GM18868 (cell line): ENCODE measurements at regions not wholly inside any gene's neighbourhood (a gene's known extent, or its start where the extent isn't known, plus 50 kb on each side); places are given as distances from the start of the nearest gene placed in this dataset.

Source experiments
- ATAC-seq: cut with Tn5 transposase; IDR thresholded peaks from one replicate; pipeline ENCODE4 v1.9.1; 2021; ENCODE audit warnings: mild to moderate bottlenecking, moderate library complexity; ENCODE audit not compliant: unreplicated experiment

DNA sequence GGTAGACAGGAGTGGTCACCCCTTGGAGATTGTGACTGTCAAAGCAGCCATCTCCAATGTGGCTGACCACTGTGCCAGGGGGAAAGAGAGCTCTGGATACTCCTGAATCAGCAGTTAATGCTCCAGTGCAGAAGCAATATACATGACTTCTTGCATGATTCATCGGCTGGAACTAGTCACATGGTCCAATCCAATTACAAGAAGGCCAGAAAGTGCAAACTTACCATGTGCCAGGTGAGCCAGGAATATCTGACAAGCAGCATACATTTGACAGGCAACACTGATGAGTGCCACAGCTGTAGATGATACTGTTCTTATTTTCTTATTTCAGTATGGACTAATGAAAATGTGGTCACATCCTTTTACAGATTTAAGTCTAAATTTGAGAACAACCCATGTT is 440.0 kb upstream of the MPDZ start:
- ATAC-seq: no peak

DNA sequence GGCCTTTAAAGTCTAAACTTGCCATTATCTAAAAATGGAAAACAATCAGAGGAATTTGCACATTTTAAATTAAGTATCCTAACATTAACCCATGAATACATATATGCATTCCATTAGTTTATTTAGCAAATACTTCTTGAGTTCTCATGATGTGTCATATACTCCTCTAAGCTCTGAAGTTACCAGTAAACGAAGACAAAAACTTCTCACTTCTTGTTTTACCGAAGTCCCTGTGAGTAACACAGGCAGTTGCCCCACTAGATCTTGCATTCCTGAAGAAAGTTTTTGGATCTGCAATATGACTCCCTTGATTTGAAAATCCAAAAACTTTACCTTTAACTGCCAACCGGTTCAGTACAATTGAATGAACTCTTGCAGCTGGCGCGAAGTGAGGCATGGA is 439.0 kb upstream of the MPDZ start:
- no peak for ATAC-seq

DNA sequence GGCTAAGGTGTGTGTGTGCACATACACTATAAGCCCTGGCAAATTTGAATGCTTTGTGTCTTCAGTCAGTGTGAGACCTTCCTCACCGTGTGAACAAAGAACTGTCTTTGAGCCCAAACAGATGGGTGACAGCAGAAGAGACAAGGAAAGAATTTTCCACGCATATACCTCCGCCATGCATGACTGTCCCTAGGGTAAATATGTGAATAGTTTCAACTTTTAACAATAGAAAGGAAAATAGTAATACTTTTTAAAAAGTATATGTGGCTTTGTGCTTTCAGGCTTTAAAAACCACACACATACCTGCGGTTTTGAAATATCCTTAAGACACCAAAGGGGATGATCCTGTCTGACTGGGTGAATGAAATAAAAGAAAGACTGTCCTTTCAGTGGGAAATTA is 438.6 kb upstream of the MPDZ start:
- ATAC-seq: no peak

DNA sequence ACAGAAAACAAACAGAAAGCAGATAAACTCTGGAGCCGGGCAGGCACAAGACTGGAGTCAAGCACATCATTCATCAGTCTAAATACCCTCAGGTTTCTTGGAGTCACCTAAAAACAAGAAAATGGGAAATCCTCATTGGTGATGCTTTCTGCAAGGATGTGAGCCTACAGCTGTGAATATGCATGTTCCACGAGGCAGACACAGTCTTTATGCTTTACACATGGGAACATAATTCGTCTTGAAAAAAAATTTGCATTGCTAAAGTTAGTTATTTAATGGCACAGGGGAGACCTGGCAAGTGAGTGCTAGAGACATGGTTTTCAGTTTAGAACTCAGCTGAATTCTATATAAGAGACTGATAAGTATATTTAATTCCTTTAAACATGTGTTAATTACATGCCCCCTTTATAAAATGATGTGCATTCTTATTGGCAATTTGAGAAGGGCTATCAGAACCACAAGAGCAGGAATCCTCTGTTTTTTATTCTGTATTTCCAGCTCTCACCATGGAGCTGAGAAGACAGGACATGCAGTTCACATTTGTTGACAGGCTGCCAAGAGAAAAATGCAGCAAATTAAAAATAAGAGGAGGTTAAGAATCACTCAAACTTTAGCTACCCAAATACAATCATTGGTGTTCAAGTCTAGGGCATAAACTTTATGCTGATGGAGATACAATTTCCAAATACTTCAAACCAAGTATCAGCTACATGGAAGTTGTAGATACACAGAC is 438.0 kb upstream of the MPDZ start:
- no peak for ATAC-seq

DNA sequence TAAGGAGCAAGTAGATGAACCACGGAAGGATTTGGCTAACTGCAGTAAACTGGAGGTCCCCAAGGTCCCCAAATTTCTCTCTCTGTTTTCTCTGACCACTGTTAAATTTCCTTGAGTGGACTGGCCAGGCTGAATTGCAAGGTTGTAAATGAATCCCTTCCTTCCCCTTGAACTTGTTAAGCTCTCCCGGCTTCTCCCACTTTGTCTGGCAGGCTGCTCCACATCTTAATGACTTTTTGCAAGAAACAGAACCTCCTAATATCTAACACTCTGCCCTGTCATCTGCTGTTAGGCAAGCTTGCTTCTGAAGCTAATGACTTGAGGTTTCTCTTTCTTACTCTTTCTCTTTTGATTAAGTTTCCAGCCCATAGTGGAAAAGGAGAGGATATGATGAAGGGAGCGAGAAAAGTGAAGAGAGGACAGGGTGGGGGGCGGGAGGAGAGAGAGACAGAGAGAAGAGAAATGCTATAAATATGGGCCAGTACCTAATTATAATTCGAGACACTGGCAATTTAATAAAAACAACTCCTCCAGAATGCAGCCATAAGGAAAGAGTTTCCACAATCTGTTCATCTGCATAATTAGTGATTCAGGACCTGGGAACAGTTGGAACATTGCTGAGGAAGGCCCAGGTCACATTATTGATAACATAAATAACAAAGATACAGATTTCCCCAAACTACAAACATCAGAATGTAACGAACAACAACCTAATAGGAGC is 437.3 kb upstream of the MPDZ start:
- no peak for ATAC-seq

DNA sequence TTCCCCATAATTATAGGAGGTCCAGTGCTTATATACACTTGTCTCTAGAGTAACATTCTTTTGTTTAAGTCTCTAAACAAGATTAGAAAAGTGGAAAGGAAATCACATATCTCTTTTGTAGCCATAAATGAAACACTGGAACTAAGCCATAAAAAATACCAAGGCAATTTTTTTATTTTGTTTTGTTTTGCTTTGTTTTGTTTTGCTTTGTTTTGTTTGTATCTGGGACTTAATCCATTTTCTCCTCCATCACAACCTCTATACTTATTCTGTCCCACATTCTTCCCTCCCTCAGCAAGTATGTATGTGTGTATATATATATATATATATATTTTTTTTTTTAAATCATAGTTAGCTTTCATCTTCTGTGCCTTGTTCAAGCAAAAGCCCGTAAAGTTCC is 436.6 kb upstream of the MPDZ start:
- ATAC-seq: no peak

DNA sequence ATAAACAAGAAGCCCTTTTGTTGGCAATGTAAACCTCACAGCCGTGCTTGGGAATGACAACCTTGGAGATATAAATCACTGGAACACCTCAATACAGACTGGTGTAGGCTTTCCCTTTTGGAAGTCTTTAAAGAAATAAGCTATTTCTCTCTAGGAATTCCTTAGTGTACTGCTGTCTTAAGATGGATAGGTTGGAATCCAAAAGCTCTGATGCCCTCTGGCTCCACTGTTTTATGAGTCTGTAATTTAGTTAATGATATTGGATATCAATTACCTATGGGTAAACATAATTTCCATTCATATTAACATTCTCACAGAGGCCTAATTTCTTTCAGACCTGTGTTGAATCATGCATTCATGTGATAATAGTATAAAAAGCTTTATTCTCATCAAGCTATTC is 435.9 kb upstream of the MPDZ start:
- ATAC-seq: no peak

DNA sequence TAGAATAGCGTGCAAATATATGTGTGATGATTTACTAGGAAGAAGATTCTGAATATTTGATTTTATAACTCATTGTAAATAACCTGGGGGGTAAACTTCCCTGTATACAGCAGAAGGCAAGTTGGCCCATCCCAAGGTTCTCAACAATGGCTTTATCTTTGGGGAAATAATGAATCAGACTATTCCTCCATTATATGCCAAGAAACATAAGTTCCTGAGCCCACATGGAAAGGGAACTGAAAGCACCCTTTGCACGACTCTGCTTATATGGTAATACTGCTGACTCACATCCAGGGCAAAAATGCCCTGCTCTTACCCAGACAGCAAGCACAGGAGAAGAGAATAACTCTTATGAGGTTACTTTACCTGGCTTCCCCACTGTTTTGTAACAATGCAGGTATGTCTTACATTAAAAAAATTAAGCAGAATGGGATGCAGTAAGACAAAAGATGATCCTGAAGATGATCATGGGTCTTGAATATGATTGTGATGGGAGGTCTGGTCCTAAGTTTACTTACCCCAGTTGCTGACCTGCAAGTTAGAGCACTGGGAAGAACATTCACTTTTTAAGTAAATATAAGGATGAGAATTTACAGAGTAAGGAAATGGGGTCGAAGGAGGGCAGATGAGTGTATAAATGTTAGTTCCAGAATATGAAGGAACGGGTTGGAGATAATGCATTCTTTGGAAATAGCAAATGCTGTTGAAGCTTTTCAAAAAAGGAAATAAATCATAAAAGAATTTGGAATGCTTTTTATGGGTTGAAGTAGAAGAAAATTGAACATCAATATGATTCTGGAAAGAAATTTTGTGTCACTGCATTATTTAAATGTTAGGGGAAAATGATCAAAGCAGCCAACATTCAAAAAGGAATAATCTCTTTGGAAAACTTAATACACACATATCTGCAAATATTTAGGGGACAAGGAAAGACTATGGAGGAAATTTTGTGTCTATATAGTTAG is 428.4 kb upstream of the MPDZ start:
- ATAC-seq: peak; percentile 89

DNA sequence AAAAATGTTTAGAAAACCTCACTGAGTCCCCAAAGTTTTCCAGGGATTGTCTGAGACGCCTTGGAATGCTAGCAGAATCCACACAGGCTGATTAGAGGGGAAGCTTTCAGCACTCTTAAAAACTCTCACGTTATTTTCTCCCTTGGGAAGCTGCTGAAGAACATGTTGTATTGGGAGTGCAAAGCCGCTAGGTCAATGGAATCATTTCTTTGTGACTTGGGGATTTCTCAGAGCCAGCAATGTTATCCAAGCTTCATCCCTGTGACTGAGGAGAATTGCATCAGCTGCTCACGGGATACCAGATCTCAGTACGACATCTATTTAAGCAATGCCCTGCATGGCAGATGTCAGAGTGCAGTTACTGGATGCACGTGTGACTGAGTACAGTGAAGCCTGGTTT is 426.4 kb upstream of the MPDZ start:
- ATAC-seq: no peak

DNA sequence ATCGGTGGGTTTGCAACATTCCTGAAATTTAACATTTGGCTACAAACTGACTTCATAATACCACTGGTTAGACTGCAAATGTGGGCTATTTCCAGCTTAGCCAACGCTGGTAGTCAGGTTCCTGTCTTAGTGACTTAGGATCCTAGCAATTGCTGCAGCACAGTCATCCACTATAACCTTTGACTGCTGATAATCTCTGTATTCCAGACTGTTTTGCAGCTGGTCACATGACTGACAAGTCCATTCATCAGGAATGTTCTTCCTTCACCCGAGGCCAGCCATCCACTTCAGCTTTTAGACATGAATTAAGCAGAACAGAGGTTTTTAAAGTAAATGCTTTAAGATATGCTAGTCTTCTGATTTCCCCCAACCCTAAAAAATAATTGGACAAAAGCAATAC is 425.9 kb upstream of the MPDZ start:
- ATAC-seq: no peak

DNA sequence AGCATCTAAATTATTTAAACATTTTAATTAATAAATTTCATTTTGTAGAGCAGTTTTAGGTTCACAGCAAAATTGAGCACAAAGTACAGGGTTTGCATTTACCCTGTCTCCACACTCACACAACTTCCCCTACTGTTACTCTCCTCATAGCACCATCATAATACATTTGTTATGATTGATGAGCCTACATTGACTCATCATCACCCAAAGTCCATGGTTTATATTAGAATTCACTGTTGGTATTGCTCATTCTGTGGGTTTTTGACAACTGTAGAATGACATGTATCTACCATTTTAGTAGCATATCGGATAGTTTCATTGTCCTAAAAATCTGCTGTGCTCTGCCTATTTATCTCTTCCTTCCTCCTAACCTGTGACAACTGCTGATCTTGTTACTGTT is 411.1 kb upstream of the MPDZ start:
- ATAC-seq: no peak

DNA sequence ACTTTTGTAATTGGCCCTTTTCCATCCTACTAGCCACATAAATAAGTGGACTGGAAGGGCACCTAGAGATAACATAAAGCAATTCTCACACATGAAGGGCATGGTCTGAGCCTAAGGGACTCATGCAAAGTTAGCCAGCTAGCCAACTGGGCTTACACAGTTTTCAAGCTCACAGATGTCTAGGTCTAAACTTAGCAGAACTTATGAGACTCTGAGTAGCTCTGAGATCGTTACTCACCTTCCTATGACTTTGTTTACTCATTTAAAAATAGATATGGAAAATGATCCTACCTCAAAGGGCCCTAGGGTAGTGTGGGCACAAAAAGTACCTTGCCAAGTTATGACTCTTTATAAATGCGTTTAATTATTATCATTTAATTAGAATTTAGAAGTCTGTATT is 410.4 kb upstream of the MPDZ start:
- ATAC-seq: no peak

DNA sequence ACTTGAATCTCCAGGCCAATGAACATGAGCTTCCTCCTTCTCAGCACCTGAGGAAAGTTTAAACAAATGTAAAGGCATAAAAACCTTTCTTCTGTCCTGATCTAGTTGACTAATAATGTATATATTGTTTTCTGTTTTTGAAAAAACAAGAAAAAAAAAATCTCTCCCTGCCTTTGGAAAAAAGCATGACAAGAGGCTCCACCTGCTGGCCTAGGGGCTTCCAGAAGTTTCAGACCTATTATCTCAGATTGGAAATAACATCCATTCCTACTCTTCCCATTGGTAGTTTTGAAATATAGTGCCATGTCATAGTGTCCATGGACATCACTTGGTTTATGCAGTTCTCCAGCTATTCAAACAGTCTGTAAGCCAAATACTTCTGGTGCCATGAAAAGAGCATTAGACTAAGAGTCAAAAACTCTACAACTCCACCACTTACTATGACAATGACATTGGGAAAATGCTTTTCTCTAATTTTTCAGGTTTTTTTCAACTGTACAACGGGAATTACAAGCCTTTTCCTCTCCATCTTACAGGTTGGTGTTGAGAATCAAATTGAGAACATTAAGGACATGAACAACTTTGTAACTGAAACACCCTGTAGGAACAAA is 409.6 kb upstream of the MPDZ start:
- no peak for ATAC-seq

DNA sequence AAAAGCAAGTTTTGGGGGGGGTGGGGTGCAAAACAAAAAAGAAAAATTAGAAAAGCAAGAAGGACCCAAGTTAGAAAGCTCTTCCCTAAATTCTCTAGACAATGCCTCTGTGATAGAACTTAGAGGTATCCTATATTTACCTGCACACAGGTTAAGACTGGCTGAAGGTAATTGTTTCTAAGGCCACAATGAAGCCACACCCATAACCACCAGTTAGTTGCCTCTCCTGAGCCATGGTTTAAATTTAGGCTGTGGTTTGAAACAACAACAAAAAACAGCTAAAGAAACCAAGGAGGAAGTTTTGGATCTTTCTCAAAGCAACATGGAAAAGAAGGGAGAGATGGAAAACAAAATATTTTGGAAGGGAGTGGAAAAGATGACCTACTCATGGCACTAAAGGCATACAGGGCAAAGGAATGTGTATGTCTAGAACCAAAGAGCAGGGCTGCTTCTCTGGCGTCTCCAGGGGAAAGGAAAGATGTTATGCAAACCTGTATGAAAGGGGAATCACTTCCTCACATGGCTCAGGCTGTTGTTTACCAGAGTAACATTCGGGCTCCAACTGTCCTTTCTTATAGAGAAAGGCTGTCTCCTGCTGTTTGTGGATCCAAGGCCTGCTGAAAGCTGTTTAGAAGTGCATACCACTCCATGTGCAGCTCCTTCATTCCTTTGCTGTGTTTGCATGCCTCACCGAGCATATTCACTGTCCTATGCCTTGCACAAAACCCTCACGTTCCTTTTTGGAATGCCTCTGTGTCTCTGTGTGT is 408.9 kb upstream of the MPDZ start:
- no peak for ATAC-seq

DNA sequence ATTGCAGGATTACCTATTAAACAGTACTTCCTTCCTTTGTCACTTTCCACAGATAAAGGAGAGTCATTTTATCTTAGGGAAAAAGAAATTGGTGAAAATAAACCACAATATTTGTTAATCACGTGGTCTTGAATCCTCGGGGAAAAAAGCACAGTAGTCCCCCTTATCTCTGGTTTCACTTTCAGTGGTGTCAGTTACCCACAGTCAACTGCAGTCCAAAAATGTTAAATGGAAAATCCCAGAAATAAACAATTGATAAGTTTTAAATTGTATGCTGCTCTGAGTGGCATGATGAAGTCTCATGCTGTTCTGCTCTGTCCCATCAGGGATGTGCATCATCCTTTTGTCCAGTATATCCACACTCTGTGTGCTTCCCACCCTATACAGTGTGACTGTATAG is 405.2 kb upstream of the MPDZ start:
- ATAC-seq: no peak

DNA sequence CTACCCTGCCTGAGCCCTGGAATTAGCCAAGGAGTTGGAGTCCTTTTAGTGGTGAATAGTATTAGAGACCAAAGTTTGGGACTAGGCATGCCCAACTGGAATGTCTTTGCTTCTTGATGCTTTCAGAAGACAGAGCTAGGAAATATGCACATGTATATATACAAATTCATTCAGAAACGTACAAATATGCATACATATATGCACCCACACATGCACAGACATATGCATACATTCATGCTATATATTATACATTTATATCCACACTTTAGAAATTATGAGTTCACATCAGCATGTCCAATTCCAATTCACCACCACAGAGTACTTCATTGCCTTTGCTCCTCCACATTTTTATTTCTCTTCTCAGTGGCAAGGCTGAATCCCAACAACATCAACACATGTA is 398.3 kb upstream of the MPDZ start:
- no peak for ATAC-seq

DNA sequence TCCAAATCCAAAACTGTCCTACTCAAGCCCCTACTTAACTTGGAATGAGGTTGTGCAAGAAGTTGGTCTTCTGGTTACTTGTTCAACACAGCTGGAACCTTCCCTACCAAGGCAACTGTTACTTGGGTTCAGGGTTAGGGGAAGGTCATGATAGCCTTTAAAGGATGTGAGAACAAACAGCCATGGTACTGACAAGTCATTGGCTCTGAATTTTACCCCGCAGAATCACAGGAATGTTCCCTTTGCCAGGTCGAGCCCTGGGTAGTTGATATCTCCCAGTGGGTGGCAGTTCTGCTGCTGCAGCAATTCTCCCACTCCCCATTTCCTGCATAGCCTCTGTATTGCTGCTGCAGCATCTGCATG is 396.1 kb upstream of the MPDZ start:
- no peak for ATAC-seq

DNA sequence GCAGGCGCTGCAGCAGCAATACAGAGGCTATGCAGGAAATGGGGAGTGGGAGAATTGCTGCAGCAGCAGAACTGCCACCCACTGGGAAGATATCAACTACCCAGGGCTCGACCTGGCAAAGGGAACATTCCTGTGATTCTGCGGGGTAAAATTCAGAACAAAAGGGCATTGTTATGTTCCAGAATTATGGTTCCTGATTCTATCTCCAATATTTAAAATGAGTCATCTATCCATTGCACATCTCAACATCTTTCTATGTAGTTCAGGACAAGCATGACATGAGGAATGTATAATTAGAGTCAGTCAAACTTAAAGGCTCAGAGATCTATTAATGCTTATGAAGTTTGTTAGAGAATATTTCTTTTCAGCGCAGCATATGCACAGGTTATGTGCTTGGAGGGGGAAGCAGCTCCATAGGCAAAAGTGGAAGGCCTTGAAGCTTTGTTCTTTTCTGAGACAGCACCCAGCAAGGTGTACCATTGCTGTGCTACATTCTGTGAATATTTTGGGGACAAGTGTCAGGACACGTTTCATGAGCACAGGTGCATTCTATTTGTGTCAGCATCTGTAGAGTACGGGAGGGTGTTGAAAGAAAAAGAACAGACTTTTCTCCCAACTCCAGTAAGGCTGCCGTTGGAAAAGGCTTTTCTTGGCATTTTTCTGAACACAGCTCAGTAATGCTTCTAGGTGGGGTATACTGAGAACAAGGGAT is 395.6 kb upstream of the MPDZ start:
- no peak for ATAC-seq

DNA sequence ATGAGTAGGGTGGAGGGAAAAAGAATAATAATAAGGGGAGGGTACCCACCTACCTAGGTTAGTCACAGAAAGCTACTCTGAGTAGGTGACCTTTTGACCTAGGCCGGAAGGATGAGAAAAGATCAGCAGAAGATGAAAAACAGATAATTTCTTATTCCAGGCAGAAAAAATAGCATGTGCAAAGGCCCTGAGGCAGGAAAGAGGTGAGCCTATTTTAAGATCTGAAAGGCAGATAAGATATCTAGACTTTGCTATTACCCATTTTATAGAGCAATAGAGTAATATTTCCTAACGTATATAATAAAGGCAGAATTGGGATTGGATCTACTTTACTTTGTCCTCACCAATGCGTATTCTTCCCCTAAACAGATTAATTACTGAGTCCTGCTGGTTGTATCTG is 393.9 kb upstream of the MPDZ start:
- no peak for ATAC-seq
